ENCODE measurements at regions not wholly inside any gene's neighbourhood (a gene's known extent, or its start where the extent isn't known, plus 50 kb on each side); places are given as distances from the start of the nearest gene placed in this dataset.

DNA sequence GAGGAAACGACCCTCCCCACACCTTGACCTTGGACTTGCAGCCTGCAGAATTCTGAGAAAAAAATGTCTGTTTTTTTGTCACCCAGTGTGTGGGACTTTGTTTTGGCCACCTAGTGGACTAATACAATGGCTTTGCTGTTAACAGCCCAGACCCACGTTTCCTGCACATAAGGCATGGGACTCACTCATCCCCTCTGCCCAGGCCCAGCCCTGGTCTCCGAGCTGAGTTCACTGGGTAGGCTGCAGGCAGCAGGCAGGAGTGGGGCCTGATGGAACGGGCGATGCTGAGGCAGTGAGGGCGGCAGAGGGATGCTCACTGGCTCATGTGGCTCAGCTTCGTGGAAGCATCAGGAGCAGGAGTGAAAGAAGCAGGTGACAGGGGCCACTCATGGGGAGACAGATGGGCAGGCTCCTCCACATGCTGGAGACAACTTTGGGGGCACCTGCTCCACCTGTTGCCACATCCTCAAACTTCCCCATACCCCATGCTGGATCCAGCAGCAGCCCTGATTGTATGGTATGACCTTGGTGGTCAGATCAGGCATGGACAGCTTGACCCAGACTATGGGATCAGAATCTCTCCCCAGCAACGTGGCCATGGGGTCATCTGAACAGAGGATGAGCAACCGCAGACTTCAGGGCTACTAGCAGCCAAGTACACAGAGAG lies 65.8 kb upstream of the ANTXRL start:
- DNase-seq (ENCODE audit: low spot score in 2 of 2) (no peak), ATAC-seq (no peak)
- H3K36me3 Mint-ChIP-seq, result no peaks in the 10 kb centered on the region
- H3K9me3 Mint-ChIP-seq, result no peaks in the 10 kb centered on the region
- H3K27ac Mint-ChIP-seq, result no peak overlapping the region

DNA sequence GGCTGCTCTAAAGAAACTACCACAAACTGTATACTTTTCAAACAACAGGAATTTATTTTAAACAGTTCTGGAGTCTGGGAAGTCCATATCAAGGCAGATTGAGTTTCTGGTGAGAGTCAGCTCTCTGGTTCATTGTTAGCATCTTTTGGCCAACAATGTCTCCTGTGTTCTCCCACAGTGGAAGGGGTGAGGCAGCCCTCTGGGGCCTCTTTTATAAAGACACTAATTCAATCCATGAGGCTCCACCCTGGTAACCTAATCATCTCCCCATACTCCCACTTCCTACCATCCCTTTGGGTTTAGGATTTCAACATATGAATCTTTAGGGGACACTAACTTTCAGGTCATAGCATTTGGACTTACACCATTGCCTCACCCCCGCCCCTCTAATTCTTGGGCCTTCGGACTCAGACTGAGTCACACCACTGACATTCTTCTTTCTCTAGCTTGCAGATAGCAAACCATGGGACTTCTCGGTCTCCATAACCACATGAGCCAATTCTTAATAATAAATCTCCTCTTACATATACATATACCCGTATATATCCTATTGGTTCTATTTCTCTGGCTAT lies 64.3 kb upstream of the ANTXRL start:
- no peak for ATAC-seq
- no peaks in the 10 kb centered on the region for H3K36me3 Mint-ChIP-seq

GRCh38 chr10:46223064-46223480 lies 63.7 kb upstream of the ANTXRL start:
- peak in 1 of 2 donors; percentile 61 for ATAC-seq

More for the DNA sequence above, 64.3 kb upstream of the ANTXRL start:
- Mint-ChIP-seq H3K9me3 (no peaks in the 10 kb centered on the region), H3K27ac (no peak overlapping the region)
- DNase-seq (ENCODE audit: low spot score in 2 of 2), result no peak

DNA sequence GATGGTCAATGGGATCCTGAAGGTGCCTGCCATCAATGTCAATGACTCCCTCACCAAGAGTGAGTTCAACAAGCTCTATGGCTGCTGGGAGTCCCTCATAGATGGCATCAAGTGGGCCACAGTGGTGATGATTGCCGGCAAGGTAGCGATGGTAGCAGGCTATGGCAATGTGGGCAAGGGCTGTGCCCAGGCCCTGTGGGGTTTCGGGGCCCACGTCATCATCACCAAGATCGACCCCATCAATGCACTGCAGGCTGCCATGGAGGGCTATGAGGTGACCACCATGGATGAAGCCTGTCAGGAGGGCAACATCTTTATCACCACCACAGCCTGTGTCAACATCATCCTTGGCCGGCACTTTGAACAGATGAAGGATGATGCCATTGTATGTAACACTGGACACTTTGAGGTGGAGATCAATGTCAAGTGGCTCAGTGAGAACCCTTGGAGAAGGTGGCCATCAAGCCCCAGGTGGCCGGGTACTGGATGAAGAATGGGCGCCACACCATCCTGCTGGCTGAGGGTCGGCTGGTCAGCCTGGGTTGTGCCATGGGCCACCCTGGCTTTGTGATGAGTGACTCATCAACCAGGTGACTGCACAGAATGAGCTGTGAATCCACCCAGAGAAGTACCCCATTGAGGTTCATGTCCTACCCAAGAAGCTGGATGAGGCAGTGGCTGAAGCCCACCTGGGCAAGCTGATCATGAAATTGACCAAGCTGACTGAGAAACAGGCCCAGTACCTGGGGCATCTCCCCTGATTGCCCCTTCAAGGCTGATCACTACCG lies 63.0 kb upstream of the ANTXRL start:
- H3K36me3 Mint-ChIP-seq, result no peaks in the 10 kb centered on the region
- ATAC-seq, result no peak
- peak in 1 of 2 donors; percentile 48 for DNase-seq (ENCODE audit: low spot score in 2 of 2)
- no peaks in the 10 kb centered on the region for H3K9me3 Mint-ChIP-seq
- H3K27ac Mint-ChIP-seq, result no peak overlapping the region

More at GRCh38 chr10:46223064-46223480, 63.7 kb upstream of the ANTXRL start:
- H3K9me3 Mint-ChIP-seq, result no peaks in the 10 kb centered on the region
- H3K27ac Mint-ChIP-seq, result no peak overlapping the region
- DNase-seq (ENCODE audit: low spot score in 2 of 2), result no peak
- H3K36me3 Mint-ChIP-seq, result no peaks in the 10 kb centered on the region

DNA sequence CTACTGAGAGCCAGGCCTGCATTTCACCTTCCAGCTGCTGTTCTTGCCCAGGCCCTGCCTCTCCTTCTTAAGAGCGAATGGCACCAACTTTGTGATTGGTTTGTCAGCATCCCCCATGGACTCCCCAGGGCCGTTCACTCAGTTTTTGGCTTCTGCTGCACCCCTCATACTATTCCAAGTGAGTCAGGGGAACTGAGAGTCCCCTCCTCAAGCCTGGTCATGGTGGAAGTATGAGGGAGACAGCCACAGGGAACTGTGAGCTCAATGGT lies 62.4 kb upstream of the ANTXRL start:
- DNase-seq (ENCODE audit: low spot score in 2 of 2) (no peak), ATAC-seq (no peak)
- Mint-ChIP-seq H3K27ac (peak overlapping the region; percentile 18 to 30), H3K9me3 (no peaks in the 10 kb centered on the region), H3K36me3 (peaks cover 2% of the 10 kb centered on the region in 2 donors)

DNA sequence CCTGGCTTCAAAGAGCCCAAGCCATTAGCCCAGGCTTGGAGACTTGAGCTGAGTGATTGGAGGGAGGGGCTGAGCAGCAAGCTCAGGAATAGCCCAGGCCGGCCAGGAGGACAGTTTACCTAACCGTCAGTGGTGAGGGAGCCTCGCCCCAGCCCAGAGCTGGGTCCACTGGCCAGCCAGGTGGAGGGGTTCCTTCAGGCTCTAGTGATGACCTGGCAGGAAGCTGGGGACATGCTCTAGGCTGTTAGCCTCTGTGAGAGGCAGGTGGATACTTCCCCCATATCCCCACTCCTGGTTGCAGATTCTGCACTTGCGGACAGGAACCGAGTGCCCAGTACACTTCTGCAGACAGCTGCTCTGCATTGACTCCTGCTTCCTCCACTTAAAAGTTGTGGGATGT lies 61.2 kb upstream of the ANTXRL start:
- peaks cover 5 to 13% of the 10 kb centered on the region in 2 donors for H3K36me3 Mint-ChIP-seq
- H3K27ac Mint-ChIP-seq, result peak overlapping the region in 1 of 2 donors; percentile 29
- ATAC-seq (no peak), DNase-seq (ENCODE audit: low spot score in 2 of 2) (no peak)
- no peaks in the 10 kb centered on the region for H3K9me3 Mint-ChIP-seq

DNA sequence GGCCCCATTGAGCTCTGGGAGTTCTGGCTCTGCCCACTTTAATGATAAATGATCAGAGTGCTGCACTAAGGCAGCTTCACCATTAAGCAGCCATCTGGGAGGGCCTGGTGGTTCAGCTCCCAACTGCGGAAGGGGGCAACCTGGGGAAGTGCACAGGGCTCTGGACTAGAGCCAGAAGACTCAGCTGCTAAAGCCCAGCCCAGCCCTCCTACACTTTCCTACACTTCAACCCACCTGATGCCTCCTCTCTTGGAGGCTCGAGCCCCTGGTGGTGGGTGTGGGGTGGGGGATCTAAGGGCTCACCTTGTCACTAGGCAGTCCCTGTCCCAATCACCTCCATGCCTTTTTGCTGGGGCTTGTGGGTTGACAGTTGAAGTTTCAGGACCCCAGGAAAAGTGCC lies 60.6 kb upstream of the ANTXRL start:
- peak overlapping the region in 1 of 2 donors; percentile 29 for H3K27ac Mint-ChIP-seq
- H3K9me3 Mint-ChIP-seq, result no peaks in the 10 kb centered on the region
- DNase-seq (ENCODE audit: low spot score in 2 of 2) (peak in 1 of 2 donors; percentile 0), ATAC-seq (no peak)
- peaks cover 5 to 15% of the 10 kb centered on the region in 2 donors for H3K36me3 Mint-ChIP-seq

DNA sequence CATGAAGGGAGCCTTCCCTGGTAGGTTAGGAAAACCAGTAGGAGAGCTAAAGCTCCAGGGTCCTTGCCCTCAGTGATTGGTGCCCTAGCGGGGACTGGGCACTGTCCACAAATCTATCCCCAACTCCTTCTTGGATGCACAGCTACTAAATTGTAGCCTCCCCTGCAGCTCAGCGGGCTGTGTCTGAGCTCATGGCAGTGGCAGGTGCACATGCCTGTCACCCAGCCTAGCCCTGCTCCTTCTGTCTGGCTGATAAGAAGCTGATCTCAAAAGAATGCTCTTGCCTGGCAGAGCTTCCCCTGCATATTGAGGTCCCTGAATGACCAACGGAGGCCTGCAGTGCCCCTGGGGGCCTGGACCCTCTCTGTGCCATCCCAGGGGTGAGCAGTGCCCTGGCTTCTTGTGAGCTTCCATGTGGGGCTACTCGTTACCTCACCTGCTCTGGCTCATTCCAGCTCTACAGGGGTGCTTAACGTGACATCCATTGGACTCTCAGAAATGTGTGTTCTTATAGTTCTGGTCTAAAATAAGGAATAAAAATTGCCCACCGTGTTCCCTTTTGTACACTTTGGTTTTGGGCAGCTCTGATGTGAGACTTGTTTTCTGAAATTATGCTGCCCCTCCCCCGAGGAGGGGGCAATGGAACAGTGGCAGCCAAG lies 59.8 kb upstream of the ANTXRL start:
- H3K9me3 Mint-ChIP-seq, result no peaks in the 10 kb centered on the region
- H3K36me3 Mint-ChIP-seq, result peaks cover 6 to 15% of the 10 kb centered on the region in 2 donors

DNA sequence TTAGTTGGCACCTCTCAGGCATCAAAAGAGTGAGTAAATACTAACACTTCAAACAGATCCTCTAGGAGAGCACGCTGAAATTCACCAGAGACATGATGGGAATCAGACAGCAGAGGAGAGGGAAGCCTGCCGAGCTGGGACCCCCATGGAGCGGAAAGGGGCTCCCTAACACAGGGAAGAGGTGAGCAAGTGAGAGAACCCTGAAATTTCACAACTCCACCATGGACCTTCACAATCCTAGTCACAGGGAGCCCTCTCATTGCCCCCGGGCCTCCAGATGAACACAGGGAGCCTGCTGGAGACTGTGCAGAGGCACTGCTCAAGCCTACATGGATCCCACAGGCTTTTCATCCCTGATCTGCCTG lies 59.2 kb upstream of the ANTXRL start:
- DNase-seq (ENCODE audit: low spot score in 2 of 2) (peak in 1 of 2 donors; percentile 1), ATAC-seq (no peak)
- H3K9me3 Mint-ChIP-seq, result no peaks in the 10 kb centered on the region
- H3K36me3 Mint-ChIP-seq, result peaks cover 11 to 20% of the 10 kb centered on the region in 2 donors
- peak overlapping the region; percentile 47 to 59 for H3K27ac Mint-ChIP-seq

More for the DNA sequence above, 59.8 kb upstream of the ANTXRL start:
- DNase-seq (ENCODE audit: low spot score in 2 of 2) (peak in 1 of 2 donors; percentile 1), ATAC-seq (no peak)
- H3K27ac Mint-ChIP-seq, result peak overlapping the region; percentile 47 to 59

GRCh38 chr10:46227936-46228562 lies 58.7 kb upstream of the ANTXRL start:
- H3K36me3 Mint-ChIP-seq, result peaks cover 13 to 22% of the 10 kb centered on the region in 2 donors
- ATAC-seq (peak in 1 of 2 donors; percentile 12), DNase-seq (ENCODE audit: low spot score in 2 of 2) (peak in 1 of 2 donors; percentile 45)
- no peaks in the 10 kb centered on the region for H3K9me3 Mint-ChIP-seq
- peak overlapping the region in 1 of 2 donors; percentile 44 for H3K27ac Mint-ChIP-seq

GRCh38 chr10:46228563-46229071 lies 58.2 kb upstream of the ANTXRL start:
- DNase-seq (ENCODE audit: low spot score in 2 of 2) (peak; percentile 45 to 53), ATAC-seq (peak; percentile 67 to 75)
- Mint-ChIP-seq H3K36me3 (peaks cover 13 to 22% of the 10 kb centered on the region in 2 donors), H3K9me3 (no peaks in the 10 kb centered on the region), H3K27ac (peak overlapping the region in 1 of 2 donors; percentile 32)

DNA sequence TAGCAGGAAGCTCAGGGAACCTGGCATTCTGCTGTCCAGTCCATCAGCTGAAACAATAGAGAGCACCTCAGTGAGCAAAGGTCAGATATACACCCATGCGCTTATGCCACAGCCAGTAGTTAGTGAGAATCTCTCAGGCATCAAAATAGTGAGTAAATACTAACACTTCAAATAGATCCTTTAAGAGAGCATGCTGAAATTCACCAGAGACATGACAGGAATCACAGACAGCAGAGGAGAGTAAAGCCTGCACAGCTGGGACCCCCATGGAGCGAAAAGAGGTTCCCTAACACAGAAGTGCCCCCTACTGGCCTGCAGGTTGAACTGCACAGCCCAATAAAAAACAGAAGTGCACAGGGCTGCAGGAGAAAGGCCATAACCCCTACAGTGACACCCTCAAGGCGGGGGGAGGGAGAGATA lies 57.6 kb upstream of the ANTXRL start:
- Mint-ChIP-seq H3K9me3 (no peaks in the 10 kb centered on the region), H3K36me3 (peaks cover 13 to 22% of the 10 kb centered on the region in 2 donors), H3K27ac (peak overlapping the region in 1 of 2 donors; percentile 32)
- ATAC-seq (peak in 1 of 2 donors; percentile 57), DNase-seq (ENCODE audit: low spot score in 2 of 2) (no peak)

- no peak overlapping the region for H3K27ac Mint-ChIP-seq
Observed at GRCh38 chr10:46230615-46231014, 56.2 kb upstream of the ANTXRL start.

GRCh38 chr10:46231087-46231486 lies 55.7 kb upstream of the ANTXRL start:
- H3K36me3 Mint-ChIP-seq, result peaks cover 20 to 22% of the 10 kb centered on the region in 2 donors
- H3K9me3 Mint-ChIP-seq, result no peaks in the 10 kb centered on the region
- DNase-seq (ENCODE audit: low spot score in 2 of 2) (no peak), ATAC-seq (no peak)
- no peak overlapping the region for H3K27ac Mint-ChIP-seq

More at GRCh38 chr10:46230615-46231014, 56.2 kb upstream of the ANTXRL start:
- H3K36me3 Mint-ChIP-seq, result peaks cover 20 to 22% of the 10 kb centered on the region in 2 donors
- no peaks in the 10 kb centered on the region for H3K9me3 Mint-ChIP-seq
- ATAC-seq (no peak), DNase-seq (ENCODE audit: low spot score in 2 of 2) (no peak)

DNA sequence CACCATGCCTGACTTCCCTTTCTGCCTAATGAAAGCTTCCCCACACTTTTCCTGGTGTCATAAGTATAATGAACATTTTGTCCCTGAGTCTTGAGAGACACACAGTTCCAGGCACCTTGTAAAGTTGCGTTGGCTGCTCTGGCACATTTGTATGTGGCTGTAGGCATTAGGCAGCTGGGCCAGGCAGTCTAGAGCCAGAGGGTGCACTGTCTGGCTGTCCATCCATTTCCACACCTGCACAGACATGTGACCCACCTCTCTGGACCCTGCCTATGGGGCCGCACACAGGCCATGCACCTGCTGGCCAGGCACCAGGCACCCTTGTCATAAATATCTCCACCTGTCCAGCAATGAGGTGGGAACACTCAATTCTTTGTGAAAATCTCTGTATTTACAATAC lies 54.7 kb upstream of the ANTXRL start:
- DNase-seq (ENCODE audit: low spot score in 2 of 2), result no peak
- no peak for ATAC-seq
- peaks cover 20 to 22% of the 10 kb centered on the region in 2 donors for H3K36me3 Mint-ChIP-seq
- no peak overlapping the region for H3K27ac Mint-ChIP-seq
- H3K9me3 Mint-ChIP-seq, result no peaks in the 10 kb centered on the region

DNA sequence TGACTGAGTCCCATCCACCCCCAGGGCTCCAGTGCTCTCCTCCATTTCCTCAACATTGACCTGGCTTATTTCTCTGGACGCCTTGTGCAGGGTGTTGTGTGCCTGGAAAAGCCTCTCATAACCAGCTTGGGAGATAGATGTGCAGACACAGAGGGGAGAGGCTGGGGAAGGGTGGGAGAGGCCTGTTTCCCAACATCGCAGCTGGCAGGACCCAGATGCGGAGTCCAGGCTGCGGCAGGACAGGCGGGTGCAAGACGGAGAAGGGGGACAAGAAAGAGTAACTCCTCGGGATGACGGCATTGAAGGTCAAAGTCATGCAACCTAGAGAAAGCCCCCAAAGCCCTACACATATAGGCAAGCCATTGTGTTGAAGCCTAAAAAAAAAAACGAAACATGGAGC lies 54.1 kb upstream of the ANTXRL start:
- H3K27ac Mint-ChIP-seq, result no peak overlapping the region
- DNase-seq (ENCODE audit: low spot score in 2 of 2), result no peak

More for the DNA sequence above, 54.1 kb upstream of the ANTXRL start:
- Mint-ChIP-seq H3K36me3 (peaks cover 20 to 22% of the 10 kb centered on the region in 2 donors), H3K9me3 (no peaks in the 10 kb centered on the region)
- ATAC-seq, result no peak
